Transverse colon (tissue), 4 donors: ENCODE measurements at regions not wholly inside any gene's neighbourhood (a gene's known extent, or its start where the extent isn't known, plus 50 kb on each side); places are given as distances from the start of the nearest gene placed in this dataset.

Source experiments
- DNase-seq: peaks from one replicate; pipeline ENCODE4 v3.0.0-alpha.2; 2019
- H3K27ac ChIP-seq, 4 donors: fragments of 200-600 bp; sonication (generic); 2 replicates each; pipeline ENCODE4 v1.5.1; 2016 to 2018; ENCODE audit warnings: inconsistent platforms in 4 of 4
- H3K27me3 ChIP-seq: fragments of 200-600 bp; sonication (generic); 2 replicates; pipeline ENCODE4 v1.5.1; 2017; ENCODE audit warnings: inconsistent platforms
- H3K36me3 ChIP-seq, 4 donors: fragments of 200-600 bp; sonication (generic); 2 replicates each; pipeline ENCODE4 v1.5.1; 2017 to 2019; ENCODE audit warnings: inconsistent platforms in 4 of 4
- H3K4me1 ChIP-seq, 4 donors: fragments of 200-600 bp; sonication (generic); 2 replicates each; pipeline ENCODE4 v1.5.1; 2017 to 2020; ENCODE audit warnings: inconsistent platforms in 4 of 4
- H3K4me3 ChIP-seq, 4 donors: fragments of 200-600 bp; sonication (generic); 1 replicate in 1 of 4; 2 replicates in 3 of 4; pipeline versions ENCODE4 v1.5.1 to v1.6.1; 2017 to 2019; ENCODE audit warnings: inconsistent platforms in 4 of 4
- H3K9me3 ChIP-seq, 2 donors: fragments of 200-600 bp; sonication (generic); 2 replicates each; pipeline ENCODE4 v1.5.1; 2017 to 2019; ENCODE audit warnings: inconsistent platforms in 2 of 2
- EP300 ChIP-seq: sonication (generic); formaldehyde crosslinking; IDR thresholded peaks from one replicate; pipeline ENCODE4 v1.6.1; 2017; ENCODE audit warnings: antibody characterized with exemption, low read depth
- POLR2A ChIP-seq: fragments of 450-650 bp; IDR thresholded peaks from one replicate; pipeline ENCODE4 v1.6.1; 2016; ENCODE audit warnings: antibody characterized with exemption, mild to moderate bottlenecking, moderate library complexity
- POLR2AphosphoS5 ChIP-seq, 3 donors: sonication (generic); formaldehyde crosslinking; IDR thresholded peaks; one replicate each; pipeline ENCODE4 v1.6.1; 2016; ENCODE audit warnings: antibody characterized with exemption in 3 of 3
- WGBS, 2 donors: methylation state at CpG; one replicate each; pipeline ENCODE4 v1.1.5; 2018; ENCODE audit warnings: low coverage in 1 of 2; 5-methylcytosine and 5-hydroxymethylcytosine counted together
- in situ Hi-C, 4 donors: fragments of 200-750 bp; cut with MboI; loops; one replicate each; pipeline versions ENCODE4 v1.15.0 to v1.15.1; 2017; ENCODE audit warnings: low sequenced_read_pairs in 3 of 4, low pct_ligation_motif_present in 1 of 4, low pct_unique_long_range_greater_than_20kb in 1 of 4
- intact Hi-C: fragments of 100-400 bp; cut with DNase I; formaldehyde crosslinking; loops from one replicate; pipeline ENCODE4 v1.15.1; 2023; ENCODE audit warnings: low total_unique reads
- TF ChIP-seq, protein P1 (sequence below), 5 experiments: fragments of 200-600 bp in 3 of 5; fragments of 450-650 bp in 2 of 5; sonication (generic) in 3 of 5; IDR thresholded peaks; 1 replicate in 2 of 5; 2 replicates in 3 of 5; pipeline ENCODE4 v1.5.1; 2016 to 2017; ENCODE audit warnings: antibody characterized with exemption in 5 of 5, inconsistent platforms in 3 of 5, mild to moderate bottlenecking in 2 of 5, moderate library complexity in 1 of 5

DNA sequence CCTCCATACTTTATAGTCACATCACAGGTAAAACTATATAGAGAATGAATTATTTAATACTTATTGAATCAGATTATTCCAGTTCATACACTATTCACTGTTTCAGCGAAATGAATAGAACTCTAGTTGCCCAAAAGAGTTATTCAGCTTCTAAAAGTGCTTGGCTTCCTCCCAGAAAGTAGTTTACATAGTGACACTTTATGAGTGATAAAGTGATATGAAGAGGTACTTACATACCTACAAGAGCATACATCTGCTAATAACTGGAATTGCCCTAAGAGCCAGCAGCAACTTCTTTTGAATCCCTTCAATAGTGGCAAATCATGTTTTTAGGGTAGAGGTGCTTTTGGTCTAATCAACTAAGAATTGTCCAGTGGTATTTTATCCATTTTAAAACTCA lies 635.1 kb upstream of the AGTR1 start:
- in situ Hi-C loops: no loop called here
- no peak overlapping the region for H3K27ac ChIP-seq
- intact Hi-C loops: no loop called here
- no peaks in the 10 kb centered on the region for H3K36me3 ChIP-seq
- no peaks in the 10 kb centered on the region for H3K27me3 ChIP-seq
- H3K9me3 ChIP-seq: no peaks in the 10 kb centered on the region
- H3K4me1 ChIP-seq: no peaks in the 10 kb centered on the region
- TF ChIP-seq POLR2AphosphoS5 (IDR thresholded peaks at IDR 0.05) (no peak), POLR2A (no peak), EP300 (no peak)
- TF ChIP-seq, protein P1, sequence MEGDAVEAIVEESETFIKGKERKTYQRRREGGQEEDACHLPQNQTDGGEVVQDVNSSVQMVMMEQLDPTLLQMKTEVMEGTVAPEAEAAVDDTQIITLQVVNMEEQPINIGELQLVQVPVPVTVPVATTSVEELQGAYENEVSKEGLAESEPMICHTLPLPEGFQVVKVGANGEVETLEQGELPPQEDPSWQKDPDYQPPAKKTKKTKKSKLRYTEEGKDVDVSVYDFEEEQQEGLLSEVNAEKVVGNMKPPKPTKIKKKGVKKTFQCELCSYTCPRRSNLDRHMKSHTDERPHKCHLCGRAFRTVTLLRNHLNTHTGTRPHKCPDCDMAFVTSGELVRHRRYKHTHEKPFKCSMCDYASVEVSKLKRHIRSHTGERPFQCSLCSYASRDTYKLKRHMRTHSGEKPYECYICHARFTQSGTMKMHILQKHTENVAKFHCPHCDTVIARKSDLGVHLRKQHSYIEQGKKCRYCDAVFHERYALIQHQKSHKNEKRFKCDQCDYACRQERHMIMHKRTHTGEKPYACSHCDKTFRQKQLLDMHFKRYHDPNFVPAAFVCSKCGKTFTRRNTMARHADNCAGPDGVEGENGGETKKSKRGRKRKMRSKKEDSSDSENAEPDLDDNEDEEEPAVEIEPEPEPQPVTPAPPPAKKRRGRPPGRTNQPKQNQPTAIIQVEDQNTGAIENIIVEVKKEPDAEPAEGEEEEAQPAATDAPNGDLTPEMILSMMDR (IDR thresholded peaks at IDR 0.05): no peak
- no peak overlapping the region for H3K4me3 ChIP-seq
- DNase-seq: no peak
- 60 to 75% methylated on average over 1 of the region's 1 CpG for WGBS, 2 donors

DNA sequence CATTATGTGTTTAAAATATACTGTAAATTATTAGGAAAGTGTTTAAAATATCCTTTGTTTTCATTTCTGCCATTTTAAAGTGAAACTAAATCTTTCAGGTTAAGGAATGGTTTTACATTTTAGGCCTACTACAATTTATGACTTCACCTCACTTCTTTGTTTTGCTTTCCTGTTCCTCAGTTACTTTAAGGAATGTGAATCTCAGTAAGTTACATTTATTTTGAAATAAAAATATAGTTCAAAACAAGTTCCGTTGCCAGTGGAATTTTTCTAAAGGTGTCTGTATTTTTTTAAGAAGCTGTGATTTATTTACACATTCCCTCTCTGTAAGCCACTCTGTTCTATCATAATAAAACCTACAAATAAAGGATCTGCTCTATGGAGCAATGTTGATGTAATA lies 630.9 kb upstream of the AGTR1 start:
- 58 to 69% methylated on average over 1 of the region's 1 CpG for WGBS, 2 donors
- Histone ChIP-seq H3K27ac (peak overlapping the region in 2 of 4 donors; percentile 7 to 25), H3K36me3 (no peaks in the 10 kb centered on the region), H3K4me3 (no peak overlapping the region), H3K4me1 (no peaks in the 10 kb centered on the region), H3K9me3 (no peaks in the 10 kb centered on the region), H3K27me3 (no peaks in the 10 kb centered on the region)
- no peak for DNase-seq
- in situ Hi-C loops: no loop called here
- no peak for TF ChIP-seq POLR2AphosphoS5 (IDR thresholded peaks at IDR 0.05)
- TF ChIP-seq POLR2A: no peak
- TF ChIP-seq EP300: no peak
- TF ChIP-seq, protein P1 (IDR thresholded peaks at IDR 0.05): no peak
- intact Hi-C loops: no loop called here

DNA sequence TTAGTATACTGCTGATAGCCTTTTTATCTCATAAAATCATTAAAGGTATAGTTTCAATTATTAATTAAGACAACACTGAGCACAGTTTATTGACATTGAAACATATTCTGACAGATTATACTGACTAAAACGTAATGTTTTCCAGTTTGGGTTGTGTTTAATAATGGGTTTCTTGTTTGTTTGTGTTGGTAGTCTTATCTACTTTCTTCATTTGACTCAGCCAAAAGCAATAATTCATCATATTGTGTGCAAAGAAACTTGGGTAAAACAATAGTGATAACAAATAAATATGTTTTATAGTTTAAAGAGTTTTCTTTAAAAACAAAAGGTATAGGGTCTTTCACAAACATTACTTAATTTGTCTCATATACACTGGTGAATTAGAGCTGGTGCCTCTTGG lies 629.2 kb upstream of the AGTR1 start:
- intact Hi-C loops (no loop called here), in situ Hi-C loops (no loop called here)
- H3K4me3 ChIP-seq: no peak overlapping the region
- DNase-seq: no peak
- no peaks in the 10 kb centered on the region for H3K36me3 ChIP-seq
- TF ChIP-seq, protein P1 (IDR thresholded peaks at IDR 0.05): no peak
- no peak for TF ChIP-seq POLR2A
- TF ChIP-seq EP300: no peak
- no peak for TF ChIP-seq POLR2AphosphoS5 (IDR thresholded peaks at IDR 0.05)
- H3K27me3 ChIP-seq: no peaks in the 10 kb centered on the region
- WGBS, 2 donors: 34 to 50% methylated on average over 1 of the region's 1 CpG
- no peak overlapping the region for H3K27ac ChIP-seq
- no peaks in the 10 kb centered on the region for H3K9me3 ChIP-seq
- H3K4me1 ChIP-seq: no peaks in the 10 kb centered on the region

DNA sequence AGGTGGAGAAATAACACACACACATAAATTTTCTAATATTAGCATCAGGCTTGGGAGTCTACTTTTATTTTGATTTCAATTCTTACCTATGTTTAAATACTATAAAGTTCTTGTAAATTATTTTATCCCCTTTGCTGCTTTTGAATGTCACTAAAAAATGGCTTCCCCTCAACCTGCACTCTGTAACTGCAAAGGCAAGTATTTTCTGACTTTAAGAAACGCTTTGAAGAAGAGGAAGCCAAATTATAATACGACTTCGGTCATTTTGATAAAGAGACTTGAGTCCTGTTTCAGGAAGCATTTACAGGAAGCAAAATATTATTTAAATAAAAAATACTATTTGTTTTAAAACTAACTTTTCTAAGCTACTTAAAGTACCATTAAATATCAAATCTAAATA lies 627.7 kb upstream of the AGTR1 start:
- Histone ChIP-seq H3K36me3 (no peaks in the 10 kb centered on the region), H3K9me3 (no peaks in the 10 kb centered on the region), H3K4me3 (no peak overlapping the region), H3K4me1 (no peaks in the 10 kb centered on the region), H3K27ac (no peak overlapping the region), H3K27me3 (no peaks in the 10 kb centered on the region)
- no peak for TF ChIP-seq EP300
- TF ChIP-seq, protein P1 (IDR thresholded peaks at IDR 0.05): no peak
- no peak for TF ChIP-seq POLR2A
- no peak for TF ChIP-seq POLR2AphosphoS5 (IDR thresholded peaks at IDR 0.05)
- in situ Hi-C loops: no loop called here
- DNase-seq: no peak
- intact Hi-C loops: no loop called here
- WGBS, 2 donors: 65 to 76% methylated on average over 3 of the region's 3 CpGs
